Pancreas (tissue), 10 donors: ENCODE measurements at regions not wholly inside any gene's neighbourhood (a gene's known extent, or its start where the extent isn't known, plus 50 kb on each side); places are given as distances from the start of the nearest gene placed in this dataset.
"Not testable (repeated sequence)": the region's sequence is repeated elsewhere in the genome, so short reads cannot be mapped to it uniquely, and the experiment has no call there.

Source experiments
- ATAC-seq, 4 donors: fragments of 200-7000 bp; cut with Tn5 transposase; one replicate each; pipeline versions ENCODE4 v1.8.0 to v1.9.1; 2020; ENCODE audit warnings: mild to moderate bottlenecking in 4 of 4, moderate library complexity in 4 of 4
- DNase-seq, 6 donors: peaks; one replicate each; pipeline ENCODE4 v3.0.0-alpha.2; 2020
- FAIRE-seq: peaks from 2 replicates; lab custom pipeline; 2012; peaks lifted over from hg19 to GRCh38; lab: Jason Lieb, UNC
- H3K27ac ChIP-seq, 4 donors: fragments of 200-600 bp; sonication (generic); 1 replicate in 3 of 4; 2 replicates in 1 of 4; pipeline versions ENCODE4 v1.5.0 to v1.8.0; 2020
- H3K27me3 ChIP-seq, 4 donors: fragments of 200-600 bp; one replicate each; pipeline ENCODE4 v1.8.0; 2021
- H3K36me3 ChIP-seq, 3 donors: fragments of 200-600 bp; sonication (generic) in 1 of 3; one replicate each; pipeline versions ENCODE4 v1.5.0 to v1.8.0; 2020 to 2021
- H3K4me1 ChIP-seq, 3 donors: fragments of 200-600 bp; one replicate each; pipeline ENCODE4 v1.8.0; 2021
- H3K4me3 ChIP-seq, 4 donors: fragments of 200-600 bp; sonication (generic) in 2 of 4; one replicate each; pipeline versions ENCODE4 v1.5.0 to v1.8.0; 2020 to 2021
- H3K9me3 ChIP-seq, 4 donors: fragments of 200-600 bp; one replicate each; pipeline ENCODE4 v1.8.0; 2021
- whole genome bisulfite sequencing, 2 donors: extraction: QIAGEN DNeasy Blood & Tissue Kit; methylation state at CpG; one replicate each; pipeline ENCODE4 v1.1.7; 2013; 5-methylcytosine and 5-hydroxymethylcytosine counted together
- intact Hi-C, 3 donors: fragments of 100-400 bp; cut with DNase I; formaldehyde crosslinking; loops; one replicate each; pipeline versions ENCODE4 v1.11.1 to v1.14.2; 2022
- TF ChIP-seq, protein P1 (sequence below), 4 donors: fragments of 200-600 bp; sonication (generic) in 3 of 4; IDR thresholded peaks; one replicate each; pipeline versions ENCODE4 v1.5.0 to v1.8.0; 2021; ENCODE audit warnings: antibody characterized with exemption in 4 of 4
- donor health status: healthy with polysubstance abuse.
- donor health status: DM: no; HTN: no; CAD: no; lungs with moderate emphysema.
- donor health status: DM: no; HTN: no; CAD: no.
- donor health status: control.
- donor health status: control.
- donor health status: Bipolar disorder and iron deficiency.
- donor health status: DM: yes; HTN: yes; CAD: no.
- donor health status: DM: no; HTN: no; CAD: no.
- donor health status: DM: no; HTN: no; CAD: no.
- donor health status: DM: yes; HTN: yes; CAD: no.

DNA sequence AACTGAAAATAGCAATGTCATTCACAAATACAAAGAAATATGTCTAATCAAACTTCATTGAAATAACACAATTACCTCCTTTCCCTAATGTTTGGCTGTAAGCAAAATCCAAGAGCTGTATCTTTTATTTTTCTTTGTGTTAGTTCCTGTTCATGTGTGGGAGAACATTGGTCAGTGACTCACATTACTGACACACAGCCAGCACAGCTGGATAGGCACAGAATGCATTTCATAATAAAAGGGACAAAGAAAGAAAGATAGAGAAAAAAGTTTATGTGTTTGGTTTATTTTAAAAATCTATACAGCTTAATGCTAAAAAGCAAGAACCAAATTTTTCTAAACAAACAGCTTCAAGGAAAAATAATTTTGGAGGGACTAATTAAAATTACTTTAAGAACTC is 185.6 kb upstream of the COL3A1 start:
- no peaks in the 10 kb centered on the region for H3K27me3 ChIP-seq
- ATAC-seq, result peak; percentile 50 to 79 (median 72)
- H3K4me3 ChIP-seq, result no peak overlapping the region
- no peaks in the 10 kb centered on the region for H3K9me3 ChIP-seq
- peak in 4 of 6 donors; percentile 10 to 35 (median 20) for DNase-seq
- TF ChIP-seq, protein P1, sequence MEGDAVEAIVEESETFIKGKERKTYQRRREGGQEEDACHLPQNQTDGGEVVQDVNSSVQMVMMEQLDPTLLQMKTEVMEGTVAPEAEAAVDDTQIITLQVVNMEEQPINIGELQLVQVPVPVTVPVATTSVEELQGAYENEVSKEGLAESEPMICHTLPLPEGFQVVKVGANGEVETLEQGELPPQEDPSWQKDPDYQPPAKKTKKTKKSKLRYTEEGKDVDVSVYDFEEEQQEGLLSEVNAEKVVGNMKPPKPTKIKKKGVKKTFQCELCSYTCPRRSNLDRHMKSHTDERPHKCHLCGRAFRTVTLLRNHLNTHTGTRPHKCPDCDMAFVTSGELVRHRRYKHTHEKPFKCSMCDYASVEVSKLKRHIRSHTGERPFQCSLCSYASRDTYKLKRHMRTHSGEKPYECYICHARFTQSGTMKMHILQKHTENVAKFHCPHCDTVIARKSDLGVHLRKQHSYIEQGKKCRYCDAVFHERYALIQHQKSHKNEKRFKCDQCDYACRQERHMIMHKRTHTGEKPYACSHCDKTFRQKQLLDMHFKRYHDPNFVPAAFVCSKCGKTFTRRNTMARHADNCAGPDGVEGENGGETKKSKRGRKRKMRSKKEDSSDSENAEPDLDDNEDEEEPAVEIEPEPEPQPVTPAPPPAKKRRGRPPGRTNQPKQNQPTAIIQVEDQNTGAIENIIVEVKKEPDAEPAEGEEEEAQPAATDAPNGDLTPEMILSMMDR (IDR thresholded peaks at IDR 0.05), result no peak
- peak overlapping the region in 1 of 4 donors; percentile 12 for H3K27ac ChIP-seq
- H3K4me1 ChIP-seq, result peaks cover 0 to 9% (median 0%) of the 10 kb centered on the region in 3 donors
- peak; percentile 66 for FAIRE-seq
- H3K36me3 ChIP-seq, result no peaks in the 10 kb centered on the region
- intact Hi-C loops, result no loop called here

- peaks cover 0 to 9% (median 0%) of the 10 kb centered on the region in 3 donors for H3K4me1 ChIP-seq
- WGBS, 2 donors, result 89 to 100% methylated on average over 1 of the region's 1 CpG
- DNase-seq, result no peak
- ATAC-seq, result no peak
- no peaks in the 10 kb centered on the region for H3K27me3 ChIP-seq
- H3K36me3 ChIP-seq, result no peaks in the 10 kb centered on the region
- intact Hi-C loops, result no loop called here
- H3K4me3 ChIP-seq, result no peak overlapping the region
- H3K27ac ChIP-seq, result no peak overlapping the region
- TF ChIP-seq, protein P1 (IDR thresholded peaks at IDR 0.05), result no peak
- no peaks in the 10 kb centered on the region for H3K9me3 ChIP-seq
- no peak for FAIRE-seq
Observed at GRCh38 chr2:188789951-188790350, 184.2 kb upstream of the COL3A1 start.

- H3K36me3 ChIP-seq, H3K27me3 ChIP-seq, DNase-seq, H3K4me3 ChIP-seq, ATAC-seq, H3K27ac ChIP-seq, H3K4me1 ChIP-seq, FAIRE-seq, H3K9me3 ChIP-seq, intact Hi-C loops: not testable (repeated sequence)
- 94 to 96% methylated on average over 4 of the region's 4 CpGs for WGBS, 2 donors
Observed at GRCh38 chr2:188794453-188794852, 179.7 kb upstream of the COL3A1 start.

- no peak overlapping the region for H3K4me3 ChIP-seq
- no peaks in the 10 kb centered on the region for H3K9me3 ChIP-seq
- TF ChIP-seq, protein P1 (IDR thresholded peaks at IDR 0.05), result no peak
- ATAC-seq, result no peak
- no peak for DNase-seq
- no peaks in the 10 kb centered on the region for H3K36me3 ChIP-seq
- intact Hi-C loops, result no loop called here
- H3K27me3 ChIP-seq, result no peaks in the 10 kb centered on the region
- FAIRE-seq, result no peak
- H3K4me1 ChIP-seq, result no peaks in the 10 kb centered on the region
- H3K27ac ChIP-seq, result no peak overlapping the region
Observed at GRCh38 chr2:188795762-188796161, 178.4 kb upstream of the COL3A1 start.

GRCh38 chr2:188797371-188797770 is 176.8 kb upstream of the COL3A1 start:
- 30 to 43% methylated on average over 4 of the region's 4 CpGs for WGBS, 2 donors
- ATAC-seq, result no peak
- Histone ChIP-seq H3K36me3 (no peaks in the 10 kb centered on the region), H3K4me3 (no peak overlapping the region), H3K9me3 (no peaks in the 10 kb centered on the region), H3K4me1 (no peaks in the 10 kb centered on the region), H3K27me3 (no peaks in the 10 kb centered on the region), H3K27ac (no peak overlapping the region)
- no peak for FAIRE-seq
- no peak for DNase-seq
- intact Hi-C loops, result no loop called here
- TF ChIP-seq, protein P1 (IDR thresholded peaks at IDR 0.05), result no peak
